GM20000 (cell line): ENCODE measurements at regions not wholly inside any gene's neighbourhood (a gene's known extent, or its start where the extent isn't known, plus 50 kb on each side); places are given as distances from the start of the nearest gene placed in this dataset.

Source experiments
- DNase-seq: peaks from one replicate; pipeline ENCODE4 v3.0.0; 2012; ENCODE audit warnings: low spot score
- CTCF ChIP-seq: IDR thresholded peaks from 2 replicates; pipeline ENCODE4 v1.5.1; 2012; ENCODE audit warnings: mild to moderate bottlenecking, control low read depth; ENCODE audit errors: extremely low read depth, missing control alignments

GRCh38 chr12:94078736-94079509, 69.5 kb upstream of the PLXNC1 start:
- TF ChIP-seq CTCF = no peak
- DNase-seq = no peak

- TF ChIP-seq CTCF = no peak
- DNase-seq = no peak
These were observed 68.6 kb upstream of the PLXNC1 start for GRCh38 chr12:94079566-94080340.

- no peak for DNase-seq
- no peak for TF ChIP-seq CTCF
These were observed 67.9 kb upstream of the PLXNC1 start for GRCh38 chr12:94080341-94081009.

- no peak for TF ChIP-seq CTCF
These were observed 65.7 kb upstream of the PLXNC1 start for GRCh38 chr12:94082690-94083089.

GRCh38 chr12:94089891-94090290, 58.5 kb upstream of the PLXNC1 start:
- no peak for TF ChIP-seq CTCF

More at GRCh38 chr12:94082690-94083089, 65.7 kb upstream of the PLXNC1 start:
- no peak for DNase-seq

GRCh38 chr12:94091624-94092023, 56.8 kb upstream of the PLXNC1 start:
- no peak for DNase-seq
- TF ChIP-seq CTCF = no peak

More at GRCh38 chr12:94089891-94090290, 58.5 kb upstream of the PLXNC1 start:
- no peak for DNase-seq
